HG02571 (cell line): ENCODE measurements at regions not wholly inside any gene's neighbourhood (a gene's known extent, or its start where the extent isn't known, plus 50 kb on each side); places are given as distances from the start of the nearest gene placed in this dataset.

Experiments used
- ATAC-seq: cut with Tn5 transposase; IDR thresholded peaks from one replicate; pipeline ENCODE4 v1.9.1; 2021; ENCODE audit warnings: mild to moderate bottlenecking, moderate library complexity; ENCODE audit not compliant: unreplicated experiment

DNA sequence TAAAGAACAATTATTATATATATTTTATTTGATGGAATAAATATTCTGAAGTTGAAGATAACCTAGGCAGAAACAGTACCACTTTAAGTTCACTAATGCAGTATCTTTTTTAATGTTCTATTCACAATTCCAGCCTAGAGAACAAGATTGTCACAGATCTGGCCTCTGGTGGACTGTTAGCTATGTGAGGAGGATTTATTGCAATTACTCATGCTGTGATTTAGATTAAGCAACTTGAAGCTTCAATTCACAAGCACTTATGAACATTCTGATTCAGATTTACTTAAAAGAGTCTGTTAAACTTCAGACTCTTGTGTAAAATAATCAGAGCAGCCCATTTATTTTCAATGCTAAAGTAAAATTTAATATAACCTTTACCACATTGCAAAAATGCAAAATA, 1489.8 kb downstream of the STIM2 start:
- no peak for ATAC-seq

DNA sequence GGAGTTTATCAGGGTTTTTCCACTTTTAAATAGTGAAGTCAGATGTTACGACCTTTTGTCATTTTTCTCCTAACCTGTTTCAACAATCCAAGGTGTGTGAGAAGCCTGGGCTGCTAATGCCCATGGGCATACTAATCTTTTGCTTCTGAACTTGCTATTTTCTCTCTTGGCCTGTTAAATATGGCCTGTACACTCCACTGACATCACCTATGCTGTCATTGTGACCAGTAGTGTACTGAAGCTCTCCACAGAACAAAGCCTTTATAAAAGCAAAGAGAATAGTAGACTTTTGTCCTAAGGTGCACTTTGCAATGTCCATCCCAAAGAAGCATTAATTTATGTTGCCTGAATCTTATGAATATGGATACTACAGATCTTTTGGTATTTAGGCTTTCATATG, 1490.5 kb downstream of the STIM2 start:
- no peak for ATAC-seq

DNA sequence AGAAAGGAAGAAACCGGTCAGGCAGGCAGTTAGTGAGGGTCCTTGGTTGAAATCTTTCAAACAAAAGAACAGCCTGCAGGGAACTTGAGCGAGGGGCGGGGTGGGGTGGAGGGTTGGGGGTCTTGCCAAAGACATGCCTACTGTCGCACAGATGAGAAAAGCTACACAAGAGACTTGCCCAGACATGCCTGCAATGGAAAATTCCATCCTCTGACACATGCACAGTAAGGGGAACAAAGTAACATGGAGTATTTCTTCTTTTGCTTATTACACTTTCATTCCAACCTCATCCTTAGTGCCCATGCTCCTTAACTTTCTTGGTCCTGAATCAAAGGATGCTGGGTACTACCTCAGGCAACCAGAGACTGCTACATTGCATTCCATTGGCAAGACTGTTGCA, 1491.2 kb downstream of the STIM2 start:
- no peak for ATAC-seq

DNA sequence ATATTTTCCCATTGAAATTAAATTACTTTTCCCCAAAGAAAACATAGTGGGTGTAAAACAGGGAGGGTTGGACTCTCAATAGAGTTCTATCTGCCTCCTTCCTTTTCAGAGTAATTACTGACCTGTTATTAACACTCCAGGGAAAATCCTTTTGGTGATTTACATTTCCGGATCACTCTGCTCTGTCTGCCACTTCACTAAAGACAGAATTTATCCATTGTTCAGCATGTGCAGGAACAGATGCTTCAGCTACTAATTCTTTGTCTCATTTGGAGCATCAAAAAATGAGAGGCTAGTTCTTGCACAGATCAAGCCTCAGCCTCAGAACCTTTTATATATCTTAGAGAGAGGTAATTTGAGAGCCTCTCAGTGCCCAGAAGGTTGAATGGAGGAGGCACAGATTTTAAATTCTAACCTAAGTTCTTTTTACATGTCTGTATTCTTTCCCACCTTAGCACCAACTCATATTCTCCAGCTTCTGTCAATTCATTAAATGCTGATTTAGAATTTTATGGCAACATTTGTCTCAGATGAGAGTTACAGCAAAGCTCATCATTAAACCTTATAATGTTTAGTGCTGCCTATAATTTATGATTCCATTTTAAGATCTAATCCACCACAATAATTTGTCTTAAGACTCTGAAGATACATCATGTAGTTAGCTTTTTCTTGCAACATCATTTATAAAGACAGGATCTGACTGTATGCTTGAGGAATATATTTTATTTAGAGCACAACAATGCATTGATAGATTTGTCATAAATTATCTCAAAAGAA, 1494.4 kb downstream of the STIM2 start:
- ATAC-seq, result no peak

DNA sequence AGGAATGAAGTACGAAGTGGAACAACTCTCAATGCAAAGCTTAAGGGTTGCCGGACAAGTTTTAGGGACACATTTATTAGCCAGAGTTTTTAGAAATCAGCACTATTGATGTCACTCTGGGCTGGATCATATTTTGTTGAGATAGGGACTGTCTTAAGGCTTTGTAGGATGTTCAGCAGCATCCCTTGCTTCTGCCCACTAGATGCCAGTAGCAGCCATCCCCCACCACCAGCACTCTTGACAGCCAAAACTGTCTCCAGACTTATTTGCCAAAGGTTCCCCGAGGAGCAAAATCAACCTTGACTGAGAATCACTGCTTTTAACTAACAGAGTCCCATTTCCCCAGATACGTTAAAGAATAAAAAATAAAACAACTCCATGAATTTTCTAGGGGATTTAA, 1497.3 kb downstream of the STIM2 start:
- no peak for ATAC-seq

DNA sequence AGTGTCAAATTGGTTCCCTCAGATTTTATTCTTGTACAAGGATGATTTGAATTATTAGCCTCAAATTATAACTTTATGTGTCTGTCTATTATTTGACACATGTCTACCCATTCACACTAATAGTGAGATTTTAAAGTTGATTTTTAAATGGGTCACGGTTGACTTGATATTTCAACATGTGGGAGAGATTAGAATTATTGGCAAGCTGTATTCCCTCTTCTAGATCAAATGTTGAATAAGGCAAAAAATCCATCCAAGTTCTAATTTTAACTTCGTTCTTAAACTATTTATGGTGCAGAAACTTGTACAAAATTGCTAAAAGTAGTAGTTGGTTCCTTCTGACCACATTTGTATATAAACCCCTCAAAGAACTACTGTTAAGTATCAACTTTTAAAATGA, 1498.0 kb downstream of the STIM2 start:
- ATAC-seq, result no peak

DNA sequence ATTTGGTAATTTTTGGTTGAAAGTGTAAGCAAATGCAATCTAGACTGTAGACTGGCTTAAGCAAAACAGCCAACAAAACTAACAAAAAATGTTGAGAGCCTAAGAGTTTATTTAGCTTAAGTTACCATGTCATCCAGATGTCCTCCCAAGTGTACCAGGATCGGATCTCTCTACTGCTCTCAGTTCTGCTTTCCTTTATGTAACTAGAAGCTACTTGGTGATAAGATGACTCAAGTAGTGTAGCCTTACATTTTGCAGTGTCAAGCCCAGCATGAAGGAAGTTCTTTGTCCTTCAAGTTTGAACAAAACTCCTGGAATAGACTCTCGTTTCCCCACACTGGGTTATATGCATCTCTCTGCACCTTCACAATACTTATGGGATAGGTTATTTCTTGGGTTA, 1500.0 kb downstream of the STIM2 start:
- ATAC-seq, result no peak

DNA sequence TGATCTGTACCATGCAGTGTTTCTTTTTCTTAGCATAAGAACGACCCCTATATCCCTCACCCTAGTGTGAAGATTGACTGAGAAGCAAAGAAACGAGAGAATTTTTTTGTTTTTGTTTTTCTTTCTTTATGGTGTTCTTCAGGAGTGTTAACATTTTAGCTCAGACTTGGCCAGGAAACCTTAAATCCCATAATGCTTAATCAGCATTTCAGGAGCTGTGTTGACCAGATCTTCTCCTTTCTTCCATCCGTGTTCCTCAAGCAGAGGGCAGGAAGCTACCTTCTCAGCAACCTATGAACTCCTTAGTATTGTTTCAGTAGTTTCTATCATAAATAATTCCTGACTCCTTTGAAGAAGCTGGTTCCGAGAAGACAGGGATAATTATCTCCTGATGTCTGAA, 1501.5 kb downstream of the STIM2 start:
- no peak for ATAC-seq

DNA sequence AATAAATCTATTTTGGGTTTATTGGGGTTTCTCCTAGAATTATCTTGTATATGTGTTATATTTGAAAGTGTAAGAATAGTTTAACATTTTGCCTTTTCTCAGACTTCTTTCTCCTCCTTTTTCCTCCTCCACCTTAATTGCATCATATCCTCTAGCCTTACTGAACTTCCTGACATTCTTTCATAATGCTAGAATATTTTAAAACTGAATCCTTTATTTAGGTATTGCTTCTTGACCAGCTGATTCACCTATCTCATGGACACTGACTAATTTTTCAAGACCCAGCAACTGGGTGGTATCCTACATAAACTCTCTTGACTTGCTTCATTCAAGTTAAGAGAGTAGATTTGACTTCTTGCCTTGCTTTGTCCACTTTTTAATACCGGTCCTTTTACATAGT, 1508.9 kb downstream of the STIM2 start:
- no peak for ATAC-seq

DNA sequence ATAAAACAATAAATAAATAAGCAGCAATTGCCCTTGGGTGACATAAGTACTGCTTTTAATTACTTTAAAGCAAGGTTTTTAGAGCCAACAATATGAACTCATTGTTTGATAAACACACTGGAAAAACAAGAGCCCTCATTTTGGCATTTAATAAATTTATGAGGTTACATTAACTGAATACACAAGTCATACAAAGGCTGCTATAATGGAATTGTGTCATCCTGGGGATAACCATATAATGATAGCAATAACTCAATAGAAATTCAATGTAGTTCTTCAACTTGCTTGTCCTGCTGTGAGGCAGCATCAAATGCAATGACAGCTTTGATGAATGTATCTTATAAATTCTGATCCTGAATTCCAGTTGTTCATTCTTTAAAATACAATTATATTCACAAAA, 1512.5 kb downstream of the STIM2 start:
- ATAC-seq, result no peak

DNA sequence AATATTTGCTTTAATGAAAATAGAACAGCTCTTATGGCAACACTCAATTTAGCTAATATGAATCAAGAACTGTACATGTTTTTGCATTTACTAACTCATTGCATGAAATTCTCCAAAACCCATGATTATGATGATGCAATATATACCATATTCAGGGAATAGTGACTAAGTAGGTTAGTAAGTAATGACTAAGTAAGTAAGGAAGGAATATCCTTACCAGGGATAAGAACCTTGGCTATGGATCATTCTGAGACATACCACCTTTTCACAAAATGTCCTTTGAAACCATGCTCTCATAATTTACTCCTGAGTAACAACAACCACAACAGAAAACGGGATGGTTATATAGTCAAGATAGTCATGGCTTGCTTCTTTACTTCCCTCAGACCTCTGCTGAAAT, 1513.0 kb downstream of the STIM2 start:
- ATAC-seq, result no peak

DNA sequence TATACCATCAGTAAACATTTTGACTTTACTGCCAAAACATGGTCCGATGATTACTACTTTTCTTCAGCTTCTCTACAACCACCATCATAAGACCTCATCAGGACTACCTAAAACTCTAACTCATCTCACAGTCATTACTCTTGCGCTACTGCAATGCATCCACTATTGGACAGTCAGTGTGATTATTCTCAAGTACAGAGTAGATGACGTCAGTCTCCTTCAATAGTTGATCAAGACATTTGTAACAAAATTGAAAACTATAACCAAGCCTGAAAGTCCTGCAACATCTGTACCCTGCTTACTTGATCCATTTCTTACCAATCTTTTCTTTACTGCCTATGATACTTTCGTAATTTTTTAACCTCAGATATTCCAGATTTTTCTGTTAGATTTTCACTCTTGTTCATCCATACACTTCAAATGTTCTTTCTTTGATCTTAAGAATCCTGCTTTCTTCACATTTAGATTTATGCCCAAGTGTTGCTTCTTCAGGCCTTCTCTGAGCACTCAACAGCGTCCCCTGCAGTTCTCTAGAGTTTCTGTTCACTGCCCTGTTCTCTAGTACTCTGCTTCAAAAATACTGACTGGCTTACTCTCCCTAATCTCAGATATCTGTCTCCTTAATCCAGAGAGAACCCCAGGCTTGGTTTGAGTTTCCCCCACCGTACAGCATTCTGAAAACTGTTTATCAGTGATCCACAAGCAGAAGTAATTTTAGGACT, 1517.6 kb downstream of the STIM2 start:
- ATAC-seq, result no peak

DNA sequence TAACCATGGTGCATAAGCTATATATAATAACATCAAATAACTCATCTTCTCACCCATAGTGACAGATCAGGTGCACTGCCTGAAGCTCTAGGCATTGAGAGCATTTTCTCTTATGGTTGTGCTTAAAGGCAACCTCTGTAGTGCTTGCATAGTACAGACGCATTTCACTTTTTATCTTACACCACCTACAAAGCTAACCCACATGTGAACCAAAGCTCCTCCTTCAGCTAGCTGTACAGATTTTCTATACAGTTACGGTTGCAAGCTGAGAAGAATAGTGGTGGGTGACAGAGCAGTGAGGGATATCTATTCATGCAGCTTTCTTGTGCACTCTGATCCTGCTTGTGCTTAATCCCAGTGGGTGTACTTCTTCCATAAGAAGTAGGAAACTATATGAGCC, 1525.2 kb downstream of the STIM2 start:
- no peak for ATAC-seq

DNA sequence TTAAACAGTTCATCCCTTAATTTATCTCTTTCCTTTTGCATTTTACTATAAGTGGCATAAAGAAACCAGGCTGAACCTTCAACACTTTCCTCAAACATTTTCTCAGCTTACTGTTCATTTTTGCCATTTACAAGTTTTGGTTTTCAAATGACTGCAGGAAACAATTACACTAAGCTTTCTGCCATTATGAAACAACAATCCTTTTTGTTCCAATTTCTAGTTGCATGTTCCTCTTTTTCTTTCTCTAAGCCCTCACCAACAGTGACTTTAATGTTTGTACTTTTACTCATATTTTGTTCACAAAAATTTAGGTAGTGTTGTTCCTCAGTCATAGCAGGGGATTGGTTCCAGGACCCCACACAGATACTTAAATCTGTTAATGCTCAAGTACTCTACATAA, 1526.1 kb downstream of the STIM2 start:
- ATAC-seq, result no peak

DNA sequence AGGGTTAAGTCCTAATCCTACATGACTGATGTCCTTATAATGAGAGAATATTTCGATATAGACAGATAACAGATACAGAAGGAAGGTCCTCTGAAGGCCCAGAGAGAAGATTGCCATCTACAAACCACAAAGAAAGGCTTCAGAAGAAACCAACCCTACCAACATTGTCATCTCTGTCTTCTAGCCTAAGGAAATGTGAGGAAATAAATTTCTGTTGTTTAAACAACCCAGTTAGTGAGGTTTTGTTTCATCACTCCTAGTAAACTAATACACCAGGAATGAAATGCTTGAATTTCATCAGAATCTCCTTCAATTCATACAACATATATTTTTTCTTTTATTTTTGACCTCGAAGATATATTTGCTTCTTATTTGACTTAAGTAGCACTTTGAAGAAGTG, 1527.8 kb downstream of the STIM2 start:
- ATAC-seq, result no peak

DNA sequence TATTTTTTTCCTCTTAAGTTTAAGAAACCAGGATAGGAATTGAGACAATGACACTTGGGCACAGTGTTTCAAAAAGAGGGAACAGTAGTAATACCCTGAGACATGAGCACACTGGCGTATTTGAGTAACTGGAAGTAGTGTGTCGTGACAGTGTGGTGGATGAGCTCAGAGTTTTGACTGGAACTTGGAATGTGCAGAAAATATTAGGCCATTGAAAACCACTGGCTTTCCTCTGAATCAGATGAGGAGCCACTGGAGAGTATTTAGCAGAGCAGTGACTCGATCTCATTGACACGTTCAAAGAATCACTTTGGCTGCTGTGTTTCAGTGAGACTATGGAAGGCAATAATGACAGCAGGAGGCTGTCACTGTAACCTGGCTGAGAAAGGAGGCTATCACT, 1531.2 kb downstream of the STIM2 start:
- no peak for ATAC-seq

DNA sequence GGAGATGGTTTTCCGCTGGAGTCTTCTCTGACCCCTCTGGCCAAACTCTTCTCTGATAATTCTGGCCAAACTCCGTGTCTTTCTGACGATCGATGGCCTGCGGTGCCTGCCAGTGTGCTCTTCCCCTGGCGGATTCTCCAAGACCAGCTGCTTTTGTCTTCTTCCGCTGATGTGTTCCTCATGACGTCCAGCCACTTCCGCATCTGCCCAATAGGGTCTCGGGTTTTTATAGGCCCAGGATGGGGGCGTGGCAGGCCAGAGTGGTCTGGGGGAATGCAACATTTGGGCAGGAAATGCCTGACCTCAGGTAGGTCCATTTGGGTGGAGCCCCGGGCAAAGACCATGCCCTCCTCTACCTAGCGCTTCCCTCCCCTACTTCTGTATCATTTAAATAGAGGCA, 1542.1 kb downstream of the STIM2 start:
- no peak for ATAC-seq

DNA sequence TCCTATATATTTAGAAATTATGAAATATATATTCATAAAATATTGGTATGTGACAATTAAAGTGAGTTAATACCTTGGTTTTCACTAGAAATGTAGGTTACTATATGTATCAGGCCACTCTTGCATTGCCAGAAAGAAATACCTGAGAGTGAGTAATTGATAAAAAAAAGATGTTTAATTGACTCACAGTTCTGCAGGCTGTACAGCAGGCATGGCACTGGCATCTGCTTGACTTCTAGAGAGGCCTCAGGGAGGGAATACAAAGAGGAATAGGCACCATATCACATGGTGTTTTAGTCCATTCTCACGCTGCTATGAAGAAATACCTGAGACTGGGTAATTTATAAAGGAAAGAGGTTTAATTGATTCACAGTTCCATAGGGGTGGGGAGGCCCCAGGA, 1560.6 kb downstream of the STIM2 start:
- ATAC-seq, result no peak

DNA sequence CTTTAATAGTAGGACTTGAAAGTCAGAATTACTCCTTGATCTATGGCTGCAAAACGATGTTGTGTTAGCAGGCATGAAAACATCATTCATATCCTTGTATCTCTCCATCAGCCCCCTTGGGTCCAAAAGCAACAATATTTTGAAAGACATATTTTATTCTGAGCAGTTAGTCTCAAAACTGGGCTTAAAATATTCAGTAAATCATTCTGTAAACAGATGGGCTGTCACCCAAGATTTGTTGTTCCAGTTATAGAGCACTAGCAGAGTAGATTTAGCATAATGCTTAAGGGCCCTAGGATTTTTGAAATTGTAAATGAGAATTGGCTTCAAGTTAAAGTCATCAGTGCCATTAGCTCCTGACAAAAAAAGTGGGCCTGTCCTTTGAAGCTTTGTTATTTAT, 1565.6 kb downstream of the STIM2 start:
- no peak for ATAC-seq

DNA sequence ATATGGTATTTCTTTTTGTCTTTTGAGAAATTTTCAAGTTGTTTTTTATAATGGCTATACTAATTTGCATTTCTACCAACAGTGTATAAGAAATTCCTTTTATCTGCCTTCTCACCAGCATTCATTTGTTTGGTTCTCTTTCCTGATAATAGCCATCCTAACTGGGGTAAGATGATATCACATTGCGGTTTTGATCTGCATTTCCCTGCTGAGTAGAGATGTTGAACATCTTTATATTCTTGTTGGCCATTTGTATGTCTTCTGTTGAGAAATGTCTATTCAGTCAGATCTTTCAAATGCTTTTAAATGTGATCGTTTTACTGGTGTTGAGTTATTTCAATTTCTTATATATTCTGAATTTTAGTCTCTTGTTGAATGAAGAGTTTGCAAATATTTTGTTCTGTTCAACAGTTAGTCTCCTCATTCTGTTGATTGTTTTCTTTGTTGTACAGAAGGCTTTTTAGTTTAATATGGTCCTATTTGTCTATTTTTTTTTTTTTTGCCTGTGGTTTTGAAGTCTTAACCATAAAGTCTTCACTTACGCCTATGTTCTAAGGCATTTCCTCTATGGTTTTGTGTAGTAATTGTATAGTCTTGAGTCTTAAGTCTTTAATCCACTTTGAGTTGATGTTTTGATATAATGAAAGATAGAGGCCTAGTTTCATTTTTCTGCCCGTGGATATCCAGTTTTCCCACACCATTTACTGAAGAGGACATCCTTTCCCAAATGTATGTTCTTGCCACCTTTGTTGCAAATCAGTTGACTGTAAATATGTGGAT, 1566.9 kb downstream of the STIM2 start:
- no peak for ATAC-seq

DNA sequence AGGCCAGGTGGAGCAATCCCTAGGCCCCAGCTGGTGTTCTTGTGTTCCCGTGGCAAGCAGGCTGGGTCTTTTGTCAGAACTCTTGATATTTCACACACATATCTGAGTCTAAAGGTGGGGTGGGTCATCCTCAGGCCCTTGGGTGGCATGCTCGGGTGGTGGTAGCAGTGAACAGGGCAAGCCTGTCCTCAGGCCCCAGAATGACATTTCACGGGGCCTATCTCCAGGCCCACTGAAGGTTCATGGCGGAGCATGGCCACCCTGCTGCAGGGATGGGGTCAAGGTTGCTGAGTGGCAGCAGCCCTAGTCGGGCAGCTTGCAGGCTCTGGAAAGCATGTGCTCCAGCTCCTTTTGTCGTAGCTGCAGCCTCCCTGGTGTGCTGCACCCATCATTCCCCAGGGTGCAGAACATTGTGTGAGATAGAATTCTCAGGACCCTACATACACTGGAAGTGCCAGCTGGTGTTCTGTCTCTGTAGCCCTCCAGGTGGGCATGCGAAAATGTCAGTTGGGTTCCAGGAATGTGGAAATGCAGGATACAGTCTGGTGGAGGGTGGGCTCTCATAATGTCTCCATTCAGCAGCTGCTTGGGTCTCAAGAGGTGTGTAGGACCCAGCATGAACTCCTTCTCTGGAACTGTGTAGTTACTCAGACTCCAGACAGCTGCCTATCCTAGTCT, 1571.8 kb downstream of the STIM2 start:
- no peak for ATAC-seq
